Activated B cell treated with CpG ODN at 0.5 μM for 24 hours (primary cell): ENCODE measurements at regions not wholly inside any gene's neighbourhood (a gene's known extent, or its start where the extent isn't known, plus 50 kb on each side); places are given as distances from the start of the nearest gene placed in this dataset.
"Not testable (repeated sequence)": the region's sequence is repeated elsewhere in the genome, so short reads cannot be mapped to it uniquely, and the experiment has no call there.

ENCODE experiments used
- ATAC-seq: fragments of 200-7000 bp; cut with Tn5 transposase; one replicate; pipeline ENCODE4 v1.10.0; 2021; ENCODE audit warnings: low read depth, mild to moderate bottlenecking, moderate library complexity
- CTCF ChIA-PET: fragments of 350-600 bp; sonication (Branson Sonifier 250); formaldehyde crosslinking; loops from one replicate; lab custom pipeline; 2021; ENCODE audit warnings: antibody characterized with exemption; lab: Charles Lee
- POLR2A ChIA-PET: fragments of 350-600 bp; sonication (Branson Sonifier 250); formaldehyde crosslinking; loops from one replicate; lab custom pipeline; 2021; ENCODE audit warnings: antibody characterized with exemption; lab: Charles Lee
- DNase-seq: peaks from one replicate; pipeline ENCODE4 v3.0.0; 2022
- H3K27ac Mint-ChIP-seq: one replicate; pipeline ENCODE4 v1.8.0; 2020; ENCODE audit warnings: mixed read lengths
- H3K27me3 Mint-ChIP-seq: one replicate; pipeline ENCODE4 v1.8.0; 2021; ENCODE audit warnings: mixed read lengths
- H3K36me3 Mint-ChIP-seq: one replicate; pipeline ENCODE4 v1.8.0; 2021; ENCODE audit warnings: low read depth, mixed read lengths
- H3K4me1 Mint-ChIP-seq: one replicate; pipeline ENCODE4 v1.8.0; 2021; ENCODE audit warnings: mixed read lengths
- H3K4me3 Mint-ChIP-seq: one replicate; pipeline ENCODE4 v1.8.0; 2020; ENCODE audit warnings: mild to moderate bottlenecking, mixed read lengths
- H3K9me3 Mint-ChIP-seq: one replicate; pipeline ENCODE4 v1.8.0; 2020; ENCODE audit warnings: mixed read lengths
- CTCF ChIP-seq: fragments of 200-600 bp; IDR thresholded peaks from one replicate; pipeline ENCODE4 v1.8.0; 2022; ENCODE audit warnings: antibody characterized with exemption, mild to moderate bottlenecking
- intact Hi-C: fragments of 100-400 bp; cut with micrococcal nuclease; formaldehyde crosslinking; loops from one replicate; pipeline ENCODE4 v1.15.1; 2024

DNA sequence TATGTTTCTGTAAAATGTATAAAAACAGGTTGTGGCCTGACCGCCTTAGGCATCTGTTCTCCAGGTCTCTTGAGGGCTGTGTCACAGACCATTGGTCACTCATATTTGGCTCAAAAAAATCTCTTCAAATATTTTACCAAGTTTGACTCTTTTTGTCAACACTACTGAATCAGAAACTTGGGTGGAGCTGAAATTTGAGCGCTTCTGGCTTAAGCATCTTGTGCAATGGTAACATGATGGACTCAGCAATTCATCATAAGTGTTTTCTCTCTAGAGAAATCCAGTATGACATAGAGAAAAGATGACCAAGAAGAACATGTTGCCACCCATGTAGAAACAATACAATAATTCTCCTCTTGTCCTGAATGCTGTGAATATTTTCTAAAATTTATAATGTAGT, 387.9 kb downstream of the MAT2B start:
- Mint-ChIP-seq H3K9me3 (no peaks in the 10 kb centered on the region), H3K27ac (no peak overlapping the region), H3K4me3 (no peak overlapping the region), H3K27me3 (no peaks in the 10 kb centered on the region), H3K4me1 (peaks cover 23% of the 10 kb centered on the region), H3K36me3 (no peaks in the 10 kb centered on the region)
- CTCF ChIA-PET: no interaction called here
- no peak for TF ChIP-seq CTCF
- intact Hi-C loops: no loop called here
- DNase-seq (no peak), ATAC-seq (no peak)
- POLR2A ChIA-PET: no interaction called here

GRCh38 chr5:163894645-163895044, 389.2 kb downstream of the MAT2B start:
- CTCF ChIA-PET: no interaction called here
- intact Hi-C loops: loop anchor here (2.0 kb wide), 1 partner anchor 20 kb away; no protein-coding TSS in a partner anchor
- ATAC-seq (no peak), DNase-seq (no peak)
- Mint-ChIP-seq H3K36me3 (no peaks in the 10 kb centered on the region), H3K9me3 (no peaks in the 10 kb centered on the region), H3K27me3 (no peaks in the 10 kb centered on the region), H3K27ac (no peak overlapping the region), H3K4me1 (peaks cover 33% of the 10 kb centered on the region), H3K4me3 (no peak overlapping the region)
- POLR2A ChIA-PET: no interaction called here
- no peak for TF ChIP-seq CTCF

GRCh38 chr5:163898873-163899272, 393.5 kb downstream of the MAT2B start:
- ChIA-PET CTCF (interaction anchor here (0.7 kb wide), 1 partner anchor 224 kb away, joined by 3 read pairs; no protein-coding TSS in a partner anchor), POLR2A (interaction anchor here (0.6 to 1.3 kb wide), 2 partner anchors 14 to 17 kb away, joined by 3 to 5 read pairs; no protein-coding TSS in a partner anchor)
- H3K4me1 Mint-ChIP-seq: peaks cover 33% of the 10 kb centered on the region
- no peak overlapping the region for H3K4me3 Mint-ChIP-seq
- DNase-seq (no peak), ATAC-seq (no peak)
- H3K36me3 Mint-ChIP-seq: no peaks in the 10 kb centered on the region
- no peaks in the 10 kb centered on the region for H3K27me3 Mint-ChIP-seq
- no peaks in the 10 kb centered on the region for H3K9me3 Mint-ChIP-seq
- no peak for TF ChIP-seq CTCF
- intact Hi-C loops: no loop called here
- no peak overlapping the region for H3K27ac Mint-ChIP-seq

GRCh38 chr5:163907783-163908182, 402.4 kb downstream of the MAT2B start:
- peak; percentile 78 for ATAC-seq
- Mint-ChIP-seq H3K27ac (peak overlapping the region; percentile 91), H3K4me3 (peak overlapping the region; percentile 33), H3K4me1 (peaks cover 54% of the 10 kb centered on the region)
- H3K9me3 Mint-ChIP-seq, H3K27me3 Mint-ChIP-seq, POLR2A ChIA-PET, DNase-seq, CTCF ChIA-PET, H3K36me3 Mint-ChIP-seq: not testable (repeated sequence)
- intact Hi-C loops: loop anchor here (1.0 kb wide), 1 partner anchor 8 kb away; no protein-coding TSS in a partner anchor

- H3K36me3 Mint-ChIP-seq: peaks cover 3% of the 10 kb centered on the region
- ATAC-seq (peak; percentile 75), DNase-seq (no peak)
- H3K4me1 Mint-ChIP-seq: peaks cover 58% of the 10 kb centered on the region
- peak overlapping the region; percentile 33 for H3K4me3 Mint-ChIP-seq
- H3K27me3 Mint-ChIP-seq: no peaks in the 10 kb centered on the region
- no peak for TF ChIP-seq CTCF
- POLR2A ChIA-PET: no interaction called here
- peak overlapping the region; percentile 91 for H3K27ac Mint-ChIP-seq
- peaks cover 7% of the 10 kb centered on the region for H3K9me3 Mint-ChIP-seq
- intact Hi-C loops: no loop called here
- CTCF ChIA-PET: no interaction called here
Observed at GRCh38 chr5:163908253-163908652, 402.8 kb downstream of the MAT2B start.

- H3K4me3 Mint-ChIP-seq: no peak overlapping the region
- CTCF ChIA-PET: interaction anchor here (1.3 kb wide), 1 partner anchor 103 kb away, joined by 3 read pairs; no protein-coding TSS in a partner anchor
- no peak for ATAC-seq
- peaks cover 78% of the 10 kb centered on the region for H3K4me1 Mint-ChIP-seq
- no peak overlapping the region for H3K27ac Mint-ChIP-seq
- H3K36me3 Mint-ChIP-seq: peaks cover 3% of the 10 kb centered on the region
- TF ChIP-seq CTCF: no peak
- POLR2A ChIA-PET: no interaction called here
- no peak for DNase-seq
- no peaks in the 10 kb centered on the region for H3K27me3 Mint-ChIP-seq
- peaks cover 7% of the 10 kb centered on the region for H3K9me3 Mint-ChIP-seq
- intact Hi-C loops: loop anchor here (10.0 kb wide), 1 partner anchor 345 kb away; no protein-coding TSS in a partner anchor
Observed at GRCh38 chr5:163910226-163910625, 404.8 kb downstream of the MAT2B start.
